Neuronal stem cell (in vitro differentiated cells): ENCODE measurements at regions not wholly inside any gene's neighbourhood (a gene's known extent, or its start where the extent isn't known, plus 50 kb on each side); places are given as distances from the start of the nearest gene placed in this dataset.

ENCODE experiments used
- DNase-seq: peaks from one replicate; pipeline ENCODE4 v3.0.0-alpha.2; 2013; ENCODE audit warnings: low spot score
- H2AFZ ChIP-seq: one replicate; pipeline ENCODE4 v1.6.1; 2013; ENCODE audit warnings: mild to moderate bottlenecking, low read length, inconsistent platforms
- H2AK5ac ChIP-seq: 2 replicates; pipeline ENCODE4 v1.6.1; 2013; ENCODE audit warnings: low read depth, mild to moderate bottlenecking, inconsistent platforms, low read length, moderate library complexity, mixed read lengths
- H2BK120ac ChIP-seq: 2 replicates; pipeline ENCODE4 v1.6.1; 2013; ENCODE audit warnings: low read depth, mild to moderate bottlenecking, inconsistent platforms, low read length, moderate library complexity, mixed read lengths
- H2BK12ac ChIP-seq: one replicate; pipeline ENCODE4 v1.6.1; 2013; ENCODE audit warnings: low read length, inconsistent platforms
- H2BK15ac ChIP-seq: 2 replicates; pipeline ENCODE4 v1.6.1; 2013; ENCODE audit warnings: mild to moderate bottlenecking, low read length, inconsistent platforms, mixed read lengths
- H2BK5ac ChIP-seq: one replicate; pipeline ENCODE4 v1.6.1; 2013; ENCODE audit warnings: inconsistent platforms, mild to moderate bottlenecking, low read length, moderate library complexity
- H3K14ac ChIP-seq: one replicate; pipeline ENCODE4 v1.6.1; 2013; ENCODE audit warnings: low read length, inconsistent platforms
- H3K18ac ChIP-seq: 2 replicates; pipeline ENCODE4 v1.6.1; 2013; ENCODE audit warnings: low read length, inconsistent platforms
- H3K23ac ChIP-seq: 2 replicates; pipeline ENCODE4 v1.6.1; 2013; ENCODE audit warnings: low read depth, mild to moderate bottlenecking, mixed read lengths, low read length, inconsistent platforms; ENCODE audit not compliant: poor library complexity
- H3K27ac ChIP-seq: replicated peaks from 3 replicates; pipeline ENCODE4 v1.5.1; 2013; ENCODE audit warnings: low read length, inconsistent platforms
- H3K27me3 ChIP-seq, 3 experiments: 2 replicates each; pipeline ENCODE4 v1.6.1; 2013; ENCODE audit warnings: low read length in 3 of 3, mild to moderate bottlenecking in 2 of 3, inconsistent platforms in 1 of 3, low read depth in 1 of 3, mixed read lengths in 1 of 3, moderate library complexity in 1 of 3; ENCODE audit not compliant: control insufficient read depth in 3 of 3, insufficient read depth in 3 of 3
- H3K36me3 ChIP-seq, 2 donors: replicated peaks in 1 of 2; 2 replicates each; pipeline ENCODE4 v1.6.1; 2013; ENCODE audit warnings: low read length in 2 of 2; ENCODE audit not compliant: control insufficient read depth in 2 of 2, insufficient read depth in 2 of 2
- H3K4ac ChIP-seq: 2 replicates; pipeline ENCODE4 v1.6.1; 2013; ENCODE audit warnings: inconsistent platforms, mild to moderate bottlenecking, low read length, moderate library complexity
- H3K4me1 ChIP-seq, 2 donors: 1 replicate in 1 of 2; 2 replicates in 1 of 2; pipeline ENCODE4 v1.6.1; 2013; ENCODE audit warnings: low read length in 2 of 2, low read depth in 1 of 2; ENCODE audit not compliant: control insufficient read depth in 2 of 2, insufficient read depth in 1 of 2
- H3K4me2 ChIP-seq: one replicate; pipeline ENCODE4 v1.6.1; 2013; ENCODE audit warnings: mild to moderate bottlenecking, low read length, inconsistent platforms; ENCODE audit not compliant: insufficient read depth, poor library complexity, severe bottlenecking
- H3K4me3 ChIP-seq, 2 donors: 2 replicates each; pipeline ENCODE4 v1.5.1; 2013; ENCODE audit warnings: low read length in 2 of 2, mild to moderate bottlenecking in 2 of 2, inconsistent platforms in 1 of 2, moderate library complexity in 1 of 2
- H3K79me1 ChIP-seq: one replicate; pipeline ENCODE4 v1.6.1; 2013; ENCODE audit warnings: low read depth, mild to moderate bottlenecking, inconsistent platforms, low read length, moderate library complexity
- H3K9ac ChIP-seq: one replicate; pipeline ENCODE4 v1.6.1; 2013; ENCODE audit warnings: mild to moderate bottlenecking, low read depth, low read length, inconsistent platforms; ENCODE audit not compliant: poor library complexity
- H3K9me3 ChIP-seq, 2 donors: replicated peaks in 1 of 2; 2 replicates each; pipeline versions ENCODE3 to v1.6.1; 2013; ENCODE audit warnings: low read length in 2 of 2, mild to moderate bottlenecking in 2 of 2, inconsistent platforms in 1 of 2, low read depth in 1 of 2, mixed read lengths in 1 of 2, moderate library complexity in 1 of 2; ENCODE audit not compliant: control insufficient read depth in 2 of 2, insufficient read depth in 1 of 2
- H4K8ac ChIP-seq: one replicate; pipeline ENCODE4 v1.6.1; 2013; ENCODE audit warnings: low read depth, mild to moderate bottlenecking, inconsistent platforms, low read length, moderate library complexity
- H4K91ac ChIP-seq: one replicate; pipeline ENCODE4 v1.6.1; 2013; ENCODE audit warnings: low read length, low read depth, mild to moderate bottlenecking, inconsistent platforms; ENCODE audit not compliant: poor library complexity
- WGBS, 2 donors: extraction: QIAGEN DNeasy Blood & Tissue Kit; methylation state at CpG; one replicate each; pipeline ENCODE4 v1.1.7; 2013; ENCODE audit warnings: missing lambda C conversion rate in 2 of 2, mixed read lengths in 1 of 2; ENCODE audit not compliant: insufficient read length in 2 of 2, insufficient replicate concordance in 1 of 2; ENCODE audit errors: extremely low coverage in 2 of 2; 5-methylcytosine and 5-hydroxymethylcytosine counted together

DNA sequence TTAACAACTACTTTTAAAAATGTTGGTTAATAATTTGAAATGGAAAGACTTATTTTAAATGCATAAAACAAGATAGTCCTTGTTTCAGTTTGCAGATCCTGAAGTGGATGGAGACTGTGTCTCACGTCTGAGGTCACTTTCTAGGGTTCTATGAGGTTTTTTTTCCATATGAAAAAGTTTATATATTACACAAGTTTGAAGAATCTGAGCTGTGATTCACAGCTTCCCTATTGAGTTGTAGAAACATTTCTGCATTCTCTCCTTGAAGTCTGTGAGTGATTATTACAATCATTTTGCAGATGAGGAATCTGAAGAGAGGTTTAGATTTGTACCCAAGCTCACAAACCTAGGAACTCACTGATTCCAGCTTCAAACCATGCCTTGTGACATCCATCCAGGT lies 442.5 kb upstream of the KLF4 start:
- no peak overlapping the region for H3K9ac ChIP-seq
- WGBS, 2 donors = no CpG with 5 or more reads among the region's 1 CpG

DNA sequence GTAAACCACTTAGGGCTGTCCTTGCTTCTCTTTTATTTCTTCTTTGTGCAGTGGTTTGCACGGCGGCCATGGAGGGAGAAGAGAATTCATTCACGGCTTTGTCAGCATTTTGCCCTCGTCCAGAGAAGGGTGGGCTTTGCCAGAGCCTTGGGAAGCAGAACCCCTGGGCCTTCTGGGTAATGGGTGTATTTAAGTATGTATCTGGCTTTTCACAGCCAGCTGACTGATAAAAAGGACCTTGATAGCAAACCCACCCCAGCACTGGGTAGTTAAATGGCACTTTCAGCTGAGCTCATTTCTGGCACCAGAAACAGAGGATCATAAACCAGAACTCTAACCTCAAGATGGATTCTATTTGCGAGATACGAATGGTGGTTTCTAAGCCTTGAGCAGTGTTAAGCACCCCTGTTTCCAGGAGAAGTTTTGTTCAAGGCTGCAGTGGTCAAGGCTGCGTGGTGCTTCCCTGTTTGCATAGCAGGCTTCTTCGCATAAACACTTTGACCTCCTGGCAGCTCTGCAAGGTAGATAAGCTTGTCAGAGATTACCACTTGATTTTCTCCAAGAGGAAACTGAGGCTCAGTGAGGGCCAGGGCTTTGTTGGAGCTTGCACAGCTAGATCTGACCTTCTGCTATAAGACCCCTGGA lies 441.6 kb upstream of the KLF4 start:
- WGBS, 2 donors = no CpG with 5 or more reads among the region's 8 CpGs
- no peak overlapping the region for H3K14ac ChIP-seq
- H3K4me2 ChIP-seq = no peak overlapping the region
- H2BK5ac ChIP-seq = no peak overlapping the region
- no peak overlapping the region for H3K18ac ChIP-seq
- H2BK120ac ChIP-seq = no peak overlapping the region
- H2AK5ac ChIP-seq = no peak overlapping the region
- H3K23ac ChIP-seq = no peak overlapping the region
- H2BK15ac ChIP-seq = no peak overlapping the region
- H4K8ac ChIP-seq = no peak overlapping the region
- H3K4ac ChIP-seq = no peak overlapping the region
- no peak for DNase-seq
- peak overlapping the region; percentile 18 for H2AFZ ChIP-seq
- no peaks in the 10 kb centered on the region for H3K4me1 ChIP-seq
- no peaks in the 10 kb centered on the region for H3K27me3 ChIP-seq
- no peak overlapping the region for H3K4me3 ChIP-seq
- no peaks in the 10 kb centered on the region for H3K36me3 ChIP-seq
- no peak overlapping the region for H3K9ac ChIP-seq
- no peaks in the 10 kb centered on the region for H3K9me3 ChIP-seq
- H3K27ac ChIP-seq = no peak overlapping the region
- no peak overlapping the region for H2BK12ac ChIP-seq
- no peaks in the 10 kb centered on the region for H3K79me1 ChIP-seq
- H4K91ac ChIP-seq = no peak overlapping the region

More for the DNA sequence above, 442.5 kb upstream of the KLF4 start:
- no peak overlapping the region for H4K8ac ChIP-seq
- no peak for DNase-seq
- no peaks in the 10 kb centered on the region for H3K4me1 ChIP-seq
- no peak overlapping the region for H3K23ac ChIP-seq
- H2AK5ac ChIP-seq = no peak overlapping the region
- H4K91ac ChIP-seq = no peak overlapping the region
- H2BK15ac ChIP-seq = no peak overlapping the region
- no peaks in the 10 kb centered on the region for H3K79me1 ChIP-seq
- H3K27ac ChIP-seq = no peak overlapping the region
- no peak overlapping the region for H2BK5ac ChIP-seq
- no peaks in the 10 kb centered on the region for H3K27me3 ChIP-seq
- no peak overlapping the region for H2BK120ac ChIP-seq
- H3K4ac ChIP-seq = no peak overlapping the region
- H3K14ac ChIP-seq = no peak overlapping the region
- H3K9me3 ChIP-seq = no peaks in the 10 kb centered on the region
- no peak overlapping the region for H3K4me2 ChIP-seq
- no peak overlapping the region for H2AFZ ChIP-seq
- H3K36me3 ChIP-seq = no peaks in the 10 kb centered on the region
- no peak overlapping the region for H3K4me3 ChIP-seq
- H3K18ac ChIP-seq = no peak overlapping the region
- no peak overlapping the region for H2BK12ac ChIP-seq

DNA sequence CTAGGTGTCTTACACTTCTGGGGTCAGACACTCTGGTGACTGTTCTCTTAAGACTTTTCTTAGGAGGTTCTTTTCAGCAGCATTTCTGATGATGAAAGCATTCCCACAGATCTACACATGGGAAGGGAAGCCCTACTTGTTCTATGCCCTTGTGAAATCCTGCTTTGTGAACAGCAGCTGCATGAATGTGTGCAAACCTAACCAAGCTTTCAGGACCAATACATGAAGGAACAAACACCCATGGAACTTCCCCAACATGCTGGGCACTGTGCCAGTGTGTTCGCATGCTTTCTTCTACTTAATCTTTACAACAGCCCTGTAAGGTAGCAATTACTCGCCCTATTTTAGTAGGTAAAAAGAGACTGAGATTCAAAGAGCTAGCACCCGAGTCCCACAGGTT lies 439.9 kb upstream of the KLF4 start:
- Histone ChIP-seq H2BK120ac (no peak overlapping the region), H3K27me3 (no peaks in the 10 kb centered on the region), H3K9ac (no peak overlapping the region), H3K18ac (no peak overlapping the region), H2AK5ac (no peak overlapping the region), H3K23ac (no peak overlapping the region), H3K4me3 (no peak overlapping the region), H3K79me1 (no peaks in the 10 kb centered on the region), H3K4me2 (no peak overlapping the region), H3K36me3 (no peaks in the 10 kb centered on the region), H3K4ac (no peak overlapping the region), H4K91ac (no peak overlapping the region), H3K9me3 (no peaks in the 10 kb centered on the region), H2BK15ac (no peak overlapping the region), H3K14ac (no peak overlapping the region), H4K8ac (no peak overlapping the region), H3K27ac (no peak overlapping the region), H2BK12ac (no peak overlapping the region), H2AFZ (no peak overlapping the region), H2BK5ac (no peak overlapping the region), H3K4me1 (no peaks in the 10 kb centered on the region)
- no CpG with 5 or more reads among the region's 3 CpGs for WGBS, 2 donors
- DNase-seq = no peak

DNA sequence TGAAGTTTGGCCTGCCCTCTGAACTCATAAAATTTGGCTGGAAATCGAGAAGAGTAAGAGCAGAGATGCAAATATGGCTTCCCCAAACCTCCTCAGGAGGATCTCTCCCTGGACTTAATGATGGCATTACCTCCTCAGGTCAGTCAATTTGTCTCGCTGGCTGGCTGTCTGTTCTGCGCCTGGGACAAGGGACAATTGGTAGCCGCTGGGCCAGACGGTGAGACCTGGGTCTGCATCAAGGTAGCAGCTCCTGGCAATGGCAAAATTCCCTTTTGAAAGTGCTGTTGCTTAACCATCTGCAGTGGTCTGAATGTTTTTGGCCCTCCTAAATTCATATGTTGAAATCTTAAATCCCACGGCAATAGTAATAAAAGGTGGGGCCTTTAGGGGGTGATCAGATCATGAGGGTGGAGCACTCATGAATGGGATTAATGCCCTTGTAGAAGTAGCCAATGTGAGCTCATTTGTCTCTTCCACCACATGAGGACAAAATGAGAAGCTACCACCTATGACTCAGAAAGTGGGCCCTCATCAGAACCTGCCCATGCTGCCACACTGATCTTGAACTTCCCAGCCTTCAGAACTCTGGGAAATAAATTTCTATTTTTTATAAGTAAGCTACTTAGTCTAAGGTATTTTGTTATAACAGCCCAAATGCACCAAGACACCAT lies 439.3 kb upstream of the KLF4 start:
- no CpG with 5 or more reads among the region's 6 CpGs for WGBS, 2 donors
- no peak overlapping the region for H2BK15ac ChIP-seq

More for the DNA sequence above, 439.3 kb upstream of the KLF4 start:
- H2AK5ac ChIP-seq = no peak overlapping the region
- no peak overlapping the region for H3K14ac ChIP-seq
- no peak overlapping the region for H3K23ac ChIP-seq
- no peaks in the 10 kb centered on the region for H3K4me1 ChIP-seq
- no peak overlapping the region for H4K91ac ChIP-seq
- no peaks in the 10 kb centered on the region for H3K36me3 ChIP-seq
- no peak overlapping the region for H2AFZ ChIP-seq
- DNase-seq = no peak
- H2BK12ac ChIP-seq = no peak overlapping the region
- H4K8ac ChIP-seq = no peak overlapping the region
- H3K4ac ChIP-seq = no peak overlapping the region
- no peaks in the 10 kb centered on the region for H3K27me3 ChIP-seq
- no peak overlapping the region for H2BK120ac ChIP-seq
- no peaks in the 10 kb centered on the region for H3K79me1 ChIP-seq
- no peak overlapping the region for H3K9ac ChIP-seq
- no peak overlapping the region for H3K4me2 ChIP-seq
- H3K4me3 ChIP-seq = no peak overlapping the region
- no peak overlapping the region for H3K27ac ChIP-seq
- no peaks in the 10 kb centered on the region for H3K9me3 ChIP-seq
- H3K18ac ChIP-seq = no peak overlapping the region
- H2BK5ac ChIP-seq = no peak overlapping the region
